Stimulated activated CD4-positive, alpha-beta T cell treated with anti-CD3 and anti-CD28 coated beads, Interleukin-4, amount 100 ng/mL, for 4 hours (primary cell): ENCODE measurements at regions not wholly inside any gene's neighbourhood (a gene's known extent, or its start where the extent isn't known, plus 50 kb on each side); places are given as distances from the start of the nearest gene placed in this dataset.

Experiments
- DNase-seq, 2 experiments: peaks; one replicate each; pipeline ENCODE4 v3.0.0-alpha.2; 2020

GRCh38 chr4:26106776-26107175 lies 192.8 kb downstream of the SMIM20 start:
- no peak for DNase-seq

- DNase-seq: no peak
Observed at GRCh38 chr4:26108054-26108453, 194.0 kb downstream of the SMIM20 start.

GRCh38 chr4:26110493-26110892 lies 196.5 kb downstream of the SMIM20 start:
- DNase-seq: no peak

- DNase-seq: no peak
Observed at GRCh38 chr4:26113339-26113940, 199.4 kb downstream of the SMIM20 start.

GRCh38 chr4:26116057-26116456 lies 202.0 kb downstream of the SMIM20 start:
- no peak for DNase-seq

GRCh38 chr4:26120098-26120825 lies 200.6 kb upstream of the RBPJ start:
- DNase-seq: no peak

GRCh38 chr4:26122690-26123089 lies 198.1 kb upstream of the RBPJ start:
- DNase-seq: no peak

- DNase-seq: no peak
Observed at GRCh38 chr4:26124753-26125321, 196.0 kb upstream of the RBPJ start.

- DNase-seq: no peak
Observed at GRCh38 chr4:26126143-26126718, 194.6 kb upstream of the RBPJ start.

GRCh38 chr4:26126994-26127393 lies 193.8 kb upstream of the RBPJ start:
- DNase-seq: no peak

- DNase-seq: no peak
Observed at GRCh38 chr4:26127851-26128337, 192.9 kb upstream of the RBPJ start.

GRCh38 chr4:26130173-26130572 lies 190.6 kb upstream of the RBPJ start:
- no peak for DNase-seq

- DNase-seq: no peak
Observed at GRCh38 chr4:26130841-26131432, 189.9 kb upstream of the RBPJ start.

- no peak for DNase-seq
Observed at GRCh38 chr4:26131711-26132110, 189.1 kb upstream of the RBPJ start.

- DNase-seq: no peak
Observed at GRCh38 chr4:26132858-26133257, 188.0 kb upstream of the RBPJ start.

GRCh38 chr4:26133840-26134239 lies 187.0 kb upstream of the RBPJ start:
- no peak for DNase-seq

- no peak for DNase-seq
Observed at GRCh38 chr4:26135331-26135730, 185.5 kb upstream of the RBPJ start.

GRCh38 chr4:26136615-26137014 lies 184.2 kb upstream of the RBPJ start:
- no peak for DNase-seq

GRCh38 chr4:26137288-26137687 lies 183.5 kb upstream of the RBPJ start:
- no peak for DNase-seq

GRCh38 chr4:26139310-26139924 lies 181.4 kb upstream of the RBPJ start:
- DNase-seq: no peak

- DNase-seq: no peak
Observed at GRCh38 chr4:26140150-26140898, 180.5 kb upstream of the RBPJ start.

GRCh38 chr4:26141051-26141721 lies 179.6 kb upstream of the RBPJ start:
- no peak for DNase-seq
